Hematopoietic multipotent progenitor cell treated with erythropoietin and hydrocortisone succinate and interleukin-3 and kit ligand, for 15 days (in vitro differentiated cells): ENCODE measurements at regions not wholly inside any gene's neighbourhood (a gene's known extent, or its start where the extent isn't known, plus 50 kb on each side); places are given as distances from the start of the nearest gene placed in this dataset.
"Not testable (repeated sequence)": the region's sequence is repeated elsewhere in the genome, so short reads cannot be mapped to it uniquely, and the experiment has no call there.

Experiments
- DNase-seq: peaks from one replicate; pipeline ENCODE4 v3.0.0-alpha.2; 2015; ENCODE audit warnings: low spot score

GRCh38 chr12:107826276-107826675 is 51.8 kb downstream of the ASCL4 start:
- no peak for DNase-seq

GRCh38 chr12:107829271-107829670 is 54.8 kb downstream of the ASCL4 start:
- no peak for DNase-seq

- no peak for DNase-seq
Observed at GRCh38 chr12:107832441-107832840, 57.9 kb downstream of the ASCL4 start.

- no peak for DNase-seq
Observed at GRCh38 chr12:107840186-107840585, 65.7 kb downstream of the ASCL4 start.

GRCh38 chr12:107843351-107844311 is 69.1 kb downstream of the ASCL4 start:
- DNase-seq = no peak

- no peak for DNase-seq
Observed at GRCh38 chr12:107844312-107844921, 69.9 kb downstream of the ASCL4 start.

GRCh38 chr12:107845226-107845979 is 70.9 kb downstream of the ASCL4 start:
- DNase-seq = no peak

- no peak for DNase-seq
Observed at GRCh38 chr12:107845980-107846659, 71.6 kb downstream of the ASCL4 start.

- DNase-seq = no peak
Observed at GRCh38 chr12:107847430-107847829, 72.9 kb downstream of the ASCL4 start.

GRCh38 chr12:107847830-107848229 is 73.3 kb downstream of the ASCL4 start:
- no peak for DNase-seq

GRCh38 chr12:107853479-107853878 is 79.0 kb downstream of the ASCL4 start:
- DNase-seq = no peak

GRCh38 chr12:107855471-107855870 is 81.0 kb downstream of the ASCL4 start:
- DNase-seq = no peak

GRCh38 chr12:107856096-107856495 is 81.6 kb downstream of the ASCL4 start:
- DNase-seq = no peak

- DNase-seq = no peak
Observed at GRCh38 chr12:107857191-107857590, 82.7 kb downstream of the ASCL4 start.

GRCh38 chr12:107859367-107859766 is 84.9 kb downstream of the ASCL4 start:
- no peak for DNase-seq

GRCh38 chr12:107864235-107864634 is 89.7 kb downstream of the ASCL4 start:
- DNase-seq = no peak

- DNase-seq = not testable (repeated sequence)
Observed at GRCh38 chr12:107864727-107865126, 90.2 kb downstream of the ASCL4 start.

GRCh38 chr12:107873223-107873622 is 98.7 kb downstream of the ASCL4 start:
- no peak for DNase-seq

GRCh38 chr12:107875786-107876185 is 101.3 kb downstream of the ASCL4 start:
- peak; percentile 13 for DNase-seq

- peak; percentile 45 for DNase-seq
Observed at GRCh38 chr12:107884769-107885694, 110.5 kb downstream of the ASCL4 start.

GRCh38 chr12:107888789-107889188 is 114.3 kb downstream of the ASCL4 start:
- no peak for DNase-seq
